Heart left ventricle (tissue), 16 donors: ENCODE measurements at regions not wholly inside any gene's neighbourhood (a gene's known extent, or its start where the extent isn't known, plus 50 kb on each side); places are given as distances from the start of the nearest gene placed in this dataset.

ENCODE experiments used
- ATAC-seq, 4 donors: fragments of 200-7000 bp; cut with Tn5 transposase; one replicate each; pipeline ENCODE4 v1.9.1; 2020 to 2022; ENCODE audit warnings: moderate library complexity in 4 of 4, mild to moderate bottlenecking in 3 of 4, moderate number of reproducible peaks in 1 of 4
- DNase-seq, 5 donors: peaks; one replicate each; pipeline ENCODE4 v3.0.0-alpha.2; 2020
- H3K27ac ChIP-seq, 12 donors: fragments of 200-600 bp; sonication (generic) in 4 of 12; one replicate each; pipeline versions ENCODE4 v1.5.0 to v1.8.0; 2016 to 2022; ENCODE audit warnings: mild to moderate bottlenecking in 2 of 12
- H3K27me3 ChIP-seq, 9 donors: fragments of 200-600 bp; sonication (generic) in 2 of 9; one replicate each; pipeline versions ENCODE4 v1.5.1 to v1.8.0; 2016 to 2022; ENCODE audit warnings: mild to moderate bottlenecking in 3 of 9
- H3K36me3 ChIP-seq, 9 donors: fragments of 200-600 bp; sonication (generic) in 2 of 9; one replicate each; pipeline versions ENCODE4 v1.5.0 to v1.8.0; 2018 to 2022; ENCODE audit warnings: mild to moderate bottlenecking in 2 of 9
- H3K4me1 ChIP-seq, 12 donors: fragments of 200-600 bp; sonication (generic) in 4 of 12; one replicate each; pipeline versions ENCODE4 v1.5.0 to v1.8.0; 2016 to 2022; ENCODE audit warnings: mild to moderate bottlenecking in 3 of 12
- H3K4me3 ChIP-seq, 12 donors: fragments of 200-600 bp; sonication (generic) in 4 of 12; one replicate each; pipeline versions ENCODE4 v1.5.0 to v1.8.0; 2017 to 2022; ENCODE audit warnings: mild to moderate bottlenecking in 9 of 12, moderate library complexity in 4 of 12
- H3K9me3 ChIP-seq, 12 donors: fragments of 200-600 bp; sonication (generic) in 4 of 12; one replicate each; pipeline versions ENCODE4 v1.5.0 to v1.8.0; 2016 to 2022; ENCODE audit warnings: mild to moderate bottlenecking in 1 of 12
- CTCF ChIP-seq, 12 donors: fragments of 200-600 bp; sonication (generic) in 4 of 12; IDR thresholded peaks; one replicate each; pipeline versions ENCODE4 v1.5.0 to v1.8.0; 2018 to 2022; ENCODE audit warnings: antibody characterized with exemption in 12 of 12, mild to moderate bottlenecking in 5 of 12
- POLR2A ChIP-seq, 2 donors: fragments of 450-650 bp; IDR thresholded peaks; one replicate each; pipeline ENCODE4 v1.6.1; 2017; ENCODE audit warnings: antibody characterized with exemption in 2 of 2, mild to moderate bottlenecking in 2 of 2, moderate library complexity in 2 of 2
- WGBS, 4 donors: extraction: QIAGEN DNeasy Blood & Tissue Kit in 2 of 4; methylation state at CpG; one replicate each; pipeline versions ENCODE4 v1.1.5 to v1.1.7; 2013 to 2018; 5-methylcytosine and 5-hydroxymethylcytosine counted together
- intact Hi-C, 10 donors: fragments of 100-400 bp; cut with DNase I; formaldehyde crosslinking; loops; one replicate each; pipeline versions ENCODE4 v1.11.1 to v1.14.2; 2022
- donor health status: ischemic (EF 13 %, LVEDD 7.1; RV severe dilation, severe dysfunction).
- donor health status: healthy with polysubstance abuse.
- donor health status: DM: no; HTN: yes; CAD: no.
- donor health status: DM: no; HTN: no; CAD: no.
- donor health status: ischemic (EF 25% LVEDD 6.9; RV normal size, moderate dysfunction).
- donor health status: ischemic (EF 25% LVEDD 5.7; RV mildly dilated, moderate dysfunction).
- donor health status: healthy.
- donor health status: DM: yes; HTN: yes; CAD: no.
- donor health status: ischemic (EF 35%, LVEDD 5.7; RV mildly dilated, moderate dysfunction).
- donor health status: nonischemic (EF 11% LVEDD 7.7; RV severe dilation, severe dysfunction).
- donor health status: DM: yes; HTN: yes; CAD: no.
- donor health status: PGD.
- donor health status: ischemic (EF 29% LVEDD 5.4; RV normal size, mild dysfunction).
- donor health status: nonischemic (EF 23%, LVEDD 6.1; RV moderate dilation, normal function).

DNA sequence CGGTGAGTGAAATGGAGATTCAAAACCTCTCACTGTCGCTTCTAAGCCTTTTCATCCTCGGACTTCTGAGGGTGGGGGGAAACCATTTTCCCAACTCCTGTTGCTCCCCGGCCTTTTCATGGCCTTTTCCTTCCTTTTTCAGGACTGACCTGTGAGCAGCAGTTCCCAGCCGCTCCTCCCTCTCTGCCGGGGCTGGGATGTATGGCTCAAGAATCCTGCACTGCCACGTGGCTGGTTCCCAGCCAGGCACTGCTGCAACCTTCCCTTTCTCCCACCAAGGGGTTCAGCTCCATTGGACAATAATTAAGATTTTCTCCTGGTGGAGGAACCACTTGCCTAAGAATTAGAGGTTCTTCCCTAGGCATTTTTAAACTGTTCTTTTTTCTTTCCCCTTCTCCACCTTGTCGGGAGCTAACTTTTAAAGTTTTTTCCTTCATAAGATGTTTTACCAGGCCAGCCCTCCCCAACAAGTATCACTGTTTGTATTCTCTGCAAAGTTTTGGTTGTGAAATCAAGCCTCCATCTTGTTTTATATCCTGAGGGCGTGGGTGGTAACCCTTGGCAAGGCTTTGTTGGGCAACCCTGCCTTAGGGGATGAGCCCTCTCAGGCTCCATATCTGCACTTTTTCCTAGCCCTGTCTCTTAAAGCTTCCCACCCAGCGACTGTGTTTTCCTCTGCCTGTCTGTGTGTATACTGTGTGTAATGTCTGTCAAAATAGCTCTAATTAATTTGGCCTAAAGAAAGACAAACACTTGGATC, 1166.6 kb upstream of the ADGRL2 start:
- H3K36me3 ChIP-seq = no peaks in the 10 kb centered on the region
- DNase-seq (no peak), ATAC-seq (no peak)
- WGBS, 4 donors = 72 to 77% (median 74%) methylated on average over 10 of the region's 10 CpGs
- H3K4me3 ChIP-seq = no peak overlapping the region
- no peak overlapping the region for H3K27ac ChIP-seq
- no peaks in the 10 kb centered on the region for H3K27me3 ChIP-seq
- no peaks in the 10 kb centered on the region for H3K9me3 ChIP-seq
- H3K4me1 ChIP-seq = no peaks in the 10 kb centered on the region
- intact Hi-C loops = no loop called here
- TF ChIP-seq CTCF (IDR thresholded peaks at IDR 0.05) (no peak), POLR2A (IDR thresholded peaks at IDR 0.05) (no peak)

DNA sequence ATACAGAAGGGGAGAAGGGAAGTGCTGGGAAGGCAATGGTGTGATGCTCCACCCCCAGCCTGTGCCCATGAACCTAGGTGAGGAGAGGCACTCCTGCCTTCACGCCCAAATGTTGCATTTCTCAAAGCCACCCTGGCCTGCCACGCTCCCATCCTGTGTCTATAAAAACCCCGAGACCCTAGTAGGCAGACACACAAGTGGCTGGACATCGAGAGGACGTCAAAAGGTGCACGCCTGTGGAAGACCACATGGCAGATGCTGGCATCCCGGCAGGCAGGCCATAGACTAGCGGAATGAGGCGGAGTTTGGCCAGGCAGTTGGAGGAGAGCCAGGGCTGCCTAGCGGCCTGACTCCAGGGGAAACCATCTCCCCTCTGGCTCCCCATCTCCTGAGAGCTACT, 1168.5 kb upstream of the ADGRL2 start:
- H3K27me3 ChIP-seq = no peaks in the 10 kb centered on the region
- H3K4me3 ChIP-seq = no peak overlapping the region
- H3K36me3 ChIP-seq = no peaks in the 10 kb centered on the region
- no peak overlapping the region for H3K27ac ChIP-seq
- WGBS, 4 donors = 76 to 87% (median 85%) methylated on average over 9 to 10 of the region's 10 CpGs
- H3K4me1 ChIP-seq = no peaks in the 10 kb centered on the region
- intact Hi-C loops = no loop called here
- H3K9me3 ChIP-seq = no peaks in the 10 kb centered on the region
- DNase-seq (no peak), ATAC-seq (no peak)
- TF ChIP-seq CTCF (IDR thresholded peaks at IDR 0.05) = no peak
- TF ChIP-seq POLR2A (IDR thresholded peaks at IDR 0.05) = no peak

DNA sequence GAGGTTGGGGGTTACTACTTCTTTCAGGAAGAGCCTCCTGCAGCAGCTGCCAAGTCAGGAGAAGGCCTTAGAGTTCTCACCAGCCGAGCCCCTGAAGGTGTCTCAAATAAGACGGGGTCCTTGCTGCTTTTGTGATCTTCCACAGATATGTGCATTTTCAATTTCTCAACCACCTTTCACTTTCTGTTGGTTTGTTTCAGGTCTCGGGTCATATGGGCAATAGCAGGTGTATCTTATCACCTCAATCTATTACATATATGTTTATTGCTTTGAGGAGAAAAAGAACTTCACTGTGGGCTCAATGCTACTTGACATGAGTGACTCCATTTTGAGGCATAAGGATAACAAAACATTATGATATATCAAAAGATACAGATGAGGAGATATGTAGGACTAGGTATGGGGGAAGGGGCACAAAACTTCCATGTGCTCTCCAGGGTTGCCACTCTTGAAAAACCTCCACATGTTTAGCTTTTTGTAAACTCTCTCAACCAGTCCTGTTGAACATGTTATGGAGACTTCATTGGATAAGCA, 1171.4 kb upstream of the ADGRL2 start:
- DNase-seq = no peak
- Histone ChIP-seq H3K27ac (no peak overlapping the region), H3K36me3 (no peaks in the 10 kb centered on the region), H3K9me3 (peaks cover 0 to 7% (median 0%) of the 10 kb centered on the region in 12 donors), H3K4me1 (no peaks in the 10 kb centered on the region), H3K4me3 (no peak overlapping the region), H3K27me3 (no peaks in the 10 kb centered on the region)
- 80 to 90% (median 84%) methylated on average over 3 of the region's 3 CpGs for WGBS, 4 donors
- TF ChIP-seq POLR2A (IDR thresholded peaks at IDR 0.05) = no peak
- TF ChIP-seq CTCF (IDR thresholded peaks at IDR 0.05) = no peak
- ATAC-seq = no peak
- intact Hi-C loops = no loop called here

DNA sequence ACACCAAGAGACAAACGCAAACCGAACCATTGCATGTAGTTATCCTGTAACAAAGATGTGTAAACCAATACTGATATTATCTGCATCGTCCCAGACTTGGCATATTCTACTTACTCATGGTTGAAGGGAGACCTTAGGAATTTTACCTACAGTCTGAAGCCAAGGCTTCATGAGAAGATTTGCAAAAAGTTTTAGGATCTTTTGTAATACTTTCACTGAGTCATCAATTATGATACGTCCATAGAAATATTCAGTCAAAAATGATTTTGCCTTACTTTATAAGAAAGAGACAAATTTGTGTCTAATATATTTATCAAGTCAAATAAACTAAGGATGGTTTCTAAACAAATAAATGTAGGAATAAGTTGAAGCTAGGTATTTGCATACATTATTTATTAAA, 1176.1 kb upstream of the ADGRL2 start:
- Histone ChIP-seq H3K36me3 (no peaks in the 10 kb centered on the region), H3K27ac (no peak overlapping the region), H3K4me1 (no peaks in the 10 kb centered on the region), H3K4me3 (no peak overlapping the region), H3K9me3 (peaks cover 0 to 15% (median 0%) of the 10 kb centered on the region in 12 donors), H3K27me3 (no peaks in the 10 kb centered on the region)
- 66 to 85% (median 69%) methylated on average over 4 of the region's 4 CpGs for WGBS, 4 donors
- TF ChIP-seq POLR2A (IDR thresholded peaks at IDR 0.05) (no peak), CTCF (IDR thresholded peaks at IDR 0.05) (no peak)
- DNase-seq (no peak), ATAC-seq (no peak)
- intact Hi-C loops = no loop called here
